ENCODE measurements at regions not wholly inside any gene's neighbourhood (a gene's known extent, or its start where the extent isn't known, plus 50 kb on each side); places are given as distances from the start of the nearest gene placed in this dataset.

DNA sequence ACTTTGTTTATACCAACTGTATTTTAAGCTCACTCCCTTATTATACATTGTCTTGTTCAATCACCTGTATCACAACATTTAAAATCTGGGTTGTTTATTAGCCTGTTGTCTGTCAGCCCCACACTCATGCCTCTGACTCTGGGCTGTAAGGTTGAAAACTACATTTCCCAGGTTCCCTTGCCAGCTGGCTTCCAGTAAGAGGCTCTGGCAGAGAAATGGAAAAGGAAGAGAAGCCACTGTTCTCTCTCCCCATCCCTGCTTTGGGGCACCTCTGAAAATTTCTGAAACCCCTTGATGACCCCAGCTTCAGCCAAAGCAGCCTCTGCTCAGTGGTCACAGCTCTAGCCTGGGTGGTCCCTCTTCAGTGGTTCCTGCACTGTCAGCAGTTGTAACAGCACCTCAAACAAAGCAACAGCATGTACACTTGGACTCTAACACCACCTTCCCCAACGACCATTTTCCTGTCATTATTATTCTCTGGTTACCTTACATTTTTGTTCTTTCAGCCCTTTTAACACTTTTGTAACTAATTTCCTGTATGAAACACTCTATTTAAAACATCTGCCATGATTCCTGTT lies 108.9 kb upstream of the LGALSL start:
- TF ChIP-seq EZH2phosphoT487 (IDR thresholded peaks at IDR 0.05; ENCODE audit: low read length) (no peak), EZH2 (optimal IDR thresholded peaks at IDR 0.05; ENCODE audit: low read depth, low read length) (no peak)
- TF ChIP-seq, protein P1, sequence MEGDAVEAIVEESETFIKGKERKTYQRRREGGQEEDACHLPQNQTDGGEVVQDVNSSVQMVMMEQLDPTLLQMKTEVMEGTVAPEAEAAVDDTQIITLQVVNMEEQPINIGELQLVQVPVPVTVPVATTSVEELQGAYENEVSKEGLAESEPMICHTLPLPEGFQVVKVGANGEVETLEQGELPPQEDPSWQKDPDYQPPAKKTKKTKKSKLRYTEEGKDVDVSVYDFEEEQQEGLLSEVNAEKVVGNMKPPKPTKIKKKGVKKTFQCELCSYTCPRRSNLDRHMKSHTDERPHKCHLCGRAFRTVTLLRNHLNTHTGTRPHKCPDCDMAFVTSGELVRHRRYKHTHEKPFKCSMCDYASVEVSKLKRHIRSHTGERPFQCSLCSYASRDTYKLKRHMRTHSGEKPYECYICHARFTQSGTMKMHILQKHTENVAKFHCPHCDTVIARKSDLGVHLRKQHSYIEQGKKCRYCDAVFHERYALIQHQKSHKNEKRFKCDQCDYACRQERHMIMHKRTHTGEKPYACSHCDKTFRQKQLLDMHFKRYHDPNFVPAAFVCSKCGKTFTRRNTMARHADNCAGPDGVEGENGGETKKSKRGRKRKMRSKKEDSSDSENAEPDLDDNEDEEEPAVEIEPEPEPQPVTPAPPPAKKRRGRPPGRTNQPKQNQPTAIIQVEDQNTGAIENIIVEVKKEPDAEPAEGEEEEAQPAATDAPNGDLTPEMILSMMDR (IDR thresholded peaks at IDR 0.05; ENCODE audit: low read length): no peak
- DNase-seq: no peak

DNA sequence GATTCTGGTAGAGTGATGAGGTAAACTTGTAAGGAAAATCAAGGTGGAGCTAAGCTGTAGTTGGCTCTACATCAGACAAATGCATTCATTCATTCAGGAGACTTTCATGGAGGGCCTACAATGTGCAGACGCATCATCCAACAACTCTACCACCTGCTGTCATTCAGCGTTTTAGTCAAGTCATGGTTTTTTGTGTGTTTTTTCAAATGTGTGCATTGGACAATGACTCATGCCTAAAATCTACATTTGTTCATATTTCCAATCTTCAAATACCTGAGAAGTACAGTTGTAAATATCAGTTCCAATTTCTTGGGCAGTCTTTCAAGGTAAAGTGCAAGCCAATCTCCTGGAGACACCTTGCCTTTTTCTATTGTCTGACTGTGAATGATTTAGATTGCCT lies 108.0 kb upstream of the LGALSL start:
- no peak overlapping the region for H3K27ac ChIP-seq (ENCODE audit: low read length)
- H3K4me3 ChIP-seq (ENCODE audit: low read length): no peak overlapping the region
- no peaks in the 10 kb centered on the region for H3K36me3 ChIP-seq (replicated peaks; ENCODE audit: insufficient read depth, low read length)
- no peak for DNase-seq
- H3K9ac ChIP-seq (ENCODE audit: low read length): no peak overlapping the region
- no peaks in the 10 kb centered on the region for H3K4me1 ChIP-seq (ENCODE audit: low read length)
- TF ChIP-seq EZH2phosphoT487 (IDR thresholded peaks at IDR 0.05; ENCODE audit: low read length): no peak
- TF ChIP-seq, protein P1 (IDR thresholded peaks at IDR 0.05; ENCODE audit: low read length): no peak
- TF ChIP-seq EZH2 (optimal IDR thresholded peaks at IDR 0.05; ENCODE audit: low read depth, low read length): no peak
- H3K9me3 ChIP-seq (replicated peaks; ENCODE audit: insufficient read depth, low read length): no peaks in the 10 kb centered on the region
- no peak overlapping the region for H2AFZ ChIP-seq (ENCODE audit: low read length)
- no peaks in the 10 kb centered on the region for H3F3A ChIP-seq (ENCODE audit: insufficient read depth, low read length)
- no peak overlapping the region for H3K4me2 ChIP-seq (ENCODE audit: low read depth, low read length)
- no peaks in the 10 kb centered on the region for H4K20me1 ChIP-seq (ENCODE audit: insufficient read depth, low read length)
- H3K27me3 ChIP-seq (replicated peaks; ENCODE audit: insufficient read depth, low read length): no peaks in the 10 kb centered on the region
- H3K79me2 ChIP-seq (ENCODE audit: low read length): no peaks in the 10 kb centered on the region
- H3K9me2 ChIP-seq (replicated peaks; ENCODE audit: insufficient read depth, low read length): no peaks in the 10 kb centered on the region

More for the DNA sequence above, 108.9 kb upstream of the LGALSL start:
- no peaks in the 10 kb centered on the region for H3K9me3 ChIP-seq (replicated peaks; ENCODE audit: insufficient read depth, low read length)
- no peaks in the 10 kb centered on the region for H3K36me3 ChIP-seq (replicated peaks; ENCODE audit: insufficient read depth, low read length)
- no peak overlapping the region for H3K4me2 ChIP-seq (ENCODE audit: low read depth, low read length)
- no peak overlapping the region for H2AFZ ChIP-seq (ENCODE audit: low read length)
- H3F3A ChIP-seq (ENCODE audit: insufficient read depth, low read length): no peaks in the 10 kb centered on the region
- H3K27me3 ChIP-seq (replicated peaks; ENCODE audit: insufficient read depth, low read length): no peaks in the 10 kb centered on the region
- no peaks in the 10 kb centered on the region for H3K9me2 ChIP-seq (replicated peaks; ENCODE audit: insufficient read depth, low read length)
- H4K20me1 ChIP-seq (ENCODE audit: insufficient read depth, low read length): no peaks in the 10 kb centered on the region
- H3K27ac ChIP-seq (ENCODE audit: low read length): no peak overlapping the region
- H3K79me2 ChIP-seq (ENCODE audit: low read length): no peaks in the 10 kb centered on the region
- H3K4me3 ChIP-seq (ENCODE audit: low read length): no peak overlapping the region
- H3K4me1 ChIP-seq (ENCODE audit: low read length): no peaks in the 10 kb centered on the region
- no peak overlapping the region for H3K9ac ChIP-seq (ENCODE audit: low read length)

DNA sequence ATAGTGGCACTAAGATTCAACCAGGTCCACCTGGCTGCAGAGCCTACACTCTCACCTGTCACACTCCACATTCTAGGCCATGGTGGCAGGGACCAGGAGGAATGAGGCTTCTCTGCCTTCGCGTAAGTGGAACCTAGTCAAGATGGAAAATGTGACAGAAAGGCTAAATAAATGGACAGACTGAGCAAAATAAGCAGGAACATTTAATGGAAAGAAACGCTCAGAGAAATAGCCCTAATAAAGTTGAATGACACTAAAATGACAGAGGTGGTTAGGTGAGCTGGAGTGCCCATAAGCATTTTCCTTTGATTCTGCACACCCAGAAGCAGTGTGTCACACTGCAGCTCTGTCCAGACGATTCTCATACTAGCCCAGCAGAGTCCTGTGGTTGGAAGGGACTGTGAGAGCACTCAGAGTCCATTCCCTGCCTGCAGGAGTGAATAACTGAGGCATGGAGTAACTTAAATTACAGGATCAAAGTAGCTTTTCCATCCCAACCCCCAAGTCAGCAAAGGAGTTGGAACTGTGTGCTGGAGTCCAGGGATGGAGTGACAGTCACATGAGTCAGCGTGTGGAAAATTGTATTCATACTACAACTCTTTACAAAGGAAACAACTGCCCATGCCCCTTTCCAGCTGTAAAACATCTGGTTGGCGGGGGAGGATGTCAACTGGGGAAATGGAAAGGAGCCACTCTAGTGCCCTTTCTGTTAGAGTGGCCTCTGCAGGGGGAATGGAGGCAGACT lies 105.4 kb upstream of the LGALSL start:
- DNase-seq: no peak
- TF ChIP-seq, protein P1 (IDR thresholded peaks at IDR 0.05; ENCODE audit: low read length): no peak
- TF ChIP-seq EZH2 (optimal IDR thresholded peaks at IDR 0.05; ENCODE audit: low read depth, low read length) (no peak), EZH2phosphoT487 (IDR thresholded peaks at IDR 0.05; ENCODE audit: low read length) (no peak)
- Histone ChIP-seq H3K9me2 (replicated peaks; ENCODE audit: insufficient read depth, low read length) (no peaks in the 10 kb centered on the region), H3F3A (ENCODE audit: insufficient read depth, low read length) (no peaks in the 10 kb centered on the region), H3K9ac (ENCODE audit: low read length) (no peak overlapping the region), H3K27ac (ENCODE audit: low read length) (no peak overlapping the region), H3K4me1 (ENCODE audit: low read length) (no peaks in the 10 kb centered on the region), H3K79me2 (ENCODE audit: low read length) (no peaks in the 10 kb centered on the region), H3K4me3 (ENCODE audit: low read length) (no peak overlapping the region), H3K4me2 (ENCODE audit: low read depth, low read length) (no peak overlapping the region), H3K36me3 (replicated peaks; ENCODE audit: insufficient read depth, low read length) (no peaks in the 10 kb centered on the region), H3K27me3 (replicated peaks; ENCODE audit: insufficient read depth, low read length) (no peaks in the 10 kb centered on the region), H4K20me1 (ENCODE audit: insufficient read depth, low read length) (no peaks in the 10 kb centered on the region), H3K9me3 (replicated peaks; ENCODE audit: insufficient read depth, low read length) (no peaks in the 10 kb centered on the region), H2AFZ (ENCODE audit: low read length) (no peak overlapping the region)
